GM12801 (cell line): ENCODE measurements at regions not wholly inside any gene's neighbourhood (a gene's known extent, or its start where the extent isn't known, plus 50 kb on each side); places are given as distances from the start of the nearest gene placed in this dataset.

Experiments
- TF ChIP-seq, protein P1 (sequence below): IDR thresholded peaks from one replicate; pipeline ENCODE4 v1.5.1; 2011; ENCODE audit warnings: control low read depth; ENCODE audit not compliant: insufficient read length; ENCODE audit errors: extremely low read depth

DNA sequence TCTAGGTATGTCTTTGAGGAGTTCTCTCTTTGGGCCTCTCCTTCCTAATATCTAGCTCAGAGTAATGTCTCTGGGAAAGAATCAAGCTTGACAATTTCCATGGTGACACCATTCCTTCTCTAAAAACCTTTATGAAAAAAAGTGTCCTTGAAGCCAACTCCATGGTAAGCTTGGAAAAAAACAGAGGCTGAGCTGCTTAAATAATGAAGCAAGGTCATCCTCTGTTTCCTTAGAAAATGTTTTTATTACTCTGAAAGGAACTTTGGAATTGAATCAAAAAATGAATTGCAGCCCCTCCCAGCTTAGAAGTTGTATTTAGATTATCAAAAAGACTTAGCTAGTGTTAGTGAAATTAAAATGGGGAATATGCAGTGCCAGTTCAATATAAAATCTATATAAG is 166.1 kb upstream of the KITLG start:
- TF ChIP-seq, protein P1, sequence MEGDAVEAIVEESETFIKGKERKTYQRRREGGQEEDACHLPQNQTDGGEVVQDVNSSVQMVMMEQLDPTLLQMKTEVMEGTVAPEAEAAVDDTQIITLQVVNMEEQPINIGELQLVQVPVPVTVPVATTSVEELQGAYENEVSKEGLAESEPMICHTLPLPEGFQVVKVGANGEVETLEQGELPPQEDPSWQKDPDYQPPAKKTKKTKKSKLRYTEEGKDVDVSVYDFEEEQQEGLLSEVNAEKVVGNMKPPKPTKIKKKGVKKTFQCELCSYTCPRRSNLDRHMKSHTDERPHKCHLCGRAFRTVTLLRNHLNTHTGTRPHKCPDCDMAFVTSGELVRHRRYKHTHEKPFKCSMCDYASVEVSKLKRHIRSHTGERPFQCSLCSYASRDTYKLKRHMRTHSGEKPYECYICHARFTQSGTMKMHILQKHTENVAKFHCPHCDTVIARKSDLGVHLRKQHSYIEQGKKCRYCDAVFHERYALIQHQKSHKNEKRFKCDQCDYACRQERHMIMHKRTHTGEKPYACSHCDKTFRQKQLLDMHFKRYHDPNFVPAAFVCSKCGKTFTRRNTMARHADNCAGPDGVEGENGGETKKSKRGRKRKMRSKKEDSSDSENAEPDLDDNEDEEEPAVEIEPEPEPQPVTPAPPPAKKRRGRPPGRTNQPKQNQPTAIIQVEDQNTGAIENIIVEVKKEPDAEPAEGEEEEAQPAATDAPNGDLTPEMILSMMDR = no peak

DNA sequence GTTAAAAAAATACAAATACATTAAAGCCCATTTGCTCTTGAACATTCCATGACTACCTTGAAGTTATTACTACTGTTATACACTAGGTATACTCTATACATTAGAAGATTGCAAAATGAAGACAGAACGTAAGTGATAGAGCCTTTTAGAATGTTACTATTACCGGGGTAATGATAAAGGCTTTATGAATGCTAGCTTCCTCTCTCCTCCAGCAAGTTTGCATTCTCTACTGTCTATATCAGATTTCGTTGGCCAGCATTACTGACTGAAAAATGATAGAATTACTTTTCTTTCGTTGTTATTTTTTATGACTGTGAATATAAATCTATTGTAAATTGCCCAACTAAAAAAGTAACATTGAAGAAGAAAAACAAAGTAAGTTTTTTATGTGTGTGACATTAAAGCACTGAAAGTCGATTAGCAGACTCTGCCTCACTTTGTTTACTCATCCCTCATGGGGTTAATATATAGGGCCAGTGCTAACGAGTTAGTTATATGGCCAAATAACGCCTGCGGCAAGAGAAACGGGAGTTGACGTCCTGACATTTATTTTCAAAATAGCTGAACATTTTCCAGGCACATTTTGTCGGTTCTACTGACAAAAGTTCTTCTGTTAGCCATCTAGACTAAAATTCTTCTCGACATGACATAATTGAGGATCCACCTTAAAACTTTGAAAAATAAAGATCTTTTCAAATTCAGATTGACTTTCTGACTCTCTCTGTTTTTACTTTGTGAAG is 163.8 kb upstream of the KITLG start:
- TF ChIP-seq, protein P1 = no peak

DNA sequence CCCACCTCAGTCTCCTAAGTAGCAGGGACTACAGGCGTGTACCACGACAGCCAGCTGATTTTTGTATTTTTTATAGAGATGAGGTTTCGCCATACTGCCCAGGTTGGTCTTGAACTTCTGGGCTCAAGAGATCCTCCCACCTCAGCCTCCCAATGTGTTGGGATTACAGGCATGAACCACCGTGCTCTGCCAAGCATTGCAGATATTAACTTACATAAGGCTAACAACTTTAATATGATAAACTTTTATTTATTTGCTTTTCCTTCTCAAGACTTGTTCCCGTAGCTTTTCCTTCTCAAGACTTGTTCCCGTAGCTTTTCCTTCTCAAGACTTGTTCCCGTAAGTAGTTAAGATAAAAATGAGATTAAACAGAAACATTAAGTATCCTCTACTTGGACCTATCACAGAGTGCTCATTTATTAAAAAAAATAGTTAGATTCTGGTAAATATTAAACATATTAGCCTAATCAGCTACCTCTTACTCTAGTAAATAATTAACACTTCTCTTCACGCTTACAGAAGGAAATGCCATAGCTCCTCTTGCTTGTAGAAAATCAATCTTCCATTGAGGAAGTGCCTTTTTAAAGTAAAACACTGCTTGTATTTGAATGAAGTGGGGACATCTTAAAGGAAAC is 157.7 kb upstream of the KITLG start:
- TF ChIP-seq, protein P1 = no peak

DNA sequence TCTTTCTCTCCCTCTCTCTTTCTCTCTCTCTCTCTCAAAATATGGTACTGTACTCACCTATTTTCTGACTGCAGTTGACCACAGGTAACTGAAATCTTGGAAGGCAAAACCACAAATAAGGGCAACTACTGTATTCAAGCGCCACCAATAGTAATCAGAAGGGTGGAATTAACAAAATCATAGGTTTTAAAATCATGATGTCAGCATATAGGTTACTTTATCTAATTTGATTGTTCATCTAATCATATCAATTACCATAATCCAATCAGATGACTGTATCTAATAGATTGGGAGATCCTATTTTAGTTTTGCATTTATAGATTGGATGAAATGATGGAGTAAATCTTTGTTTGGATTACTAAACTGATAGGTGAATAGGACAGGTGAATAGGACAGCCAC is 155.8 kb upstream of the KITLG start:
- TF ChIP-seq, protein P1 = no peak

DNA sequence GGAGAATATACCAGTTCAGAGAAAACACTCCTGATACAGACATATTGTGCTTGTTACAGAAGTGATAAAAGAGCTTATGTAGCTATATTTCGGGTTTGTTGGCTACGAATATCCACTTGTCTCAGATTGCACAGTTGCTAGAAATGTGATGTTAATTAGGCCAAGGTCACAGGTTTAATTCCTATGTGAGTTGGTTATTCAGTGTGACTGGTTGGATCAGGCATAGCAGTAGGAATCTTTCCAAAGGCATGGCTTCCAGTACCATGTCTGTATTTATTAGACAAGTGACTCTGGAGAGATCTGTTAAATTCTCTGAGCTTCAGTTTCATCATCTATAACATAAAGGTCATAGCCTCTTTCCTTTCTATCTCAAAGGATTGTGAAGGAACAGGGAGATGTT is 152.7 kb upstream of the KITLG start:
- TF ChIP-seq, protein P1 = no peak

DNA sequence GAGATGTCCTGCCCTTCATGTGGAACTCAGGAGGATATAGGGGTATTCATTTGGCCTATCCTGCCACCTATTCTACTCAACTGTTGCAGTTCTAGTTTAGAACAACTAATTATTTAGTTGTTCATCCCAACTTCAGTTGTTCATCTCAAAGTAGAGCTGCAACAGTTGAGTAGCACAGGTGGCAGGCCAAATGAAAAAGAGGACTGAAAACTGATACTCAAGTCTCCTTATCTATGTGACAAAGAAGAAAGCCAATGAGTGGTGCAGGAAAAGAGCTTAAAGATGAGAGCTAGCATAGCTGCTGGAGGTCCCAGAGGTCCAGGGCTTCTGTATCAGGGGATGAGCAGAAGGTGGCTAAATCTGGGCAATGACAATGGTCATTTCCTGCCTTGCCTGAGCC is 148.9 kb upstream of the KITLG start:
- TF ChIP-seq, protein P1 = no peak

DNA sequence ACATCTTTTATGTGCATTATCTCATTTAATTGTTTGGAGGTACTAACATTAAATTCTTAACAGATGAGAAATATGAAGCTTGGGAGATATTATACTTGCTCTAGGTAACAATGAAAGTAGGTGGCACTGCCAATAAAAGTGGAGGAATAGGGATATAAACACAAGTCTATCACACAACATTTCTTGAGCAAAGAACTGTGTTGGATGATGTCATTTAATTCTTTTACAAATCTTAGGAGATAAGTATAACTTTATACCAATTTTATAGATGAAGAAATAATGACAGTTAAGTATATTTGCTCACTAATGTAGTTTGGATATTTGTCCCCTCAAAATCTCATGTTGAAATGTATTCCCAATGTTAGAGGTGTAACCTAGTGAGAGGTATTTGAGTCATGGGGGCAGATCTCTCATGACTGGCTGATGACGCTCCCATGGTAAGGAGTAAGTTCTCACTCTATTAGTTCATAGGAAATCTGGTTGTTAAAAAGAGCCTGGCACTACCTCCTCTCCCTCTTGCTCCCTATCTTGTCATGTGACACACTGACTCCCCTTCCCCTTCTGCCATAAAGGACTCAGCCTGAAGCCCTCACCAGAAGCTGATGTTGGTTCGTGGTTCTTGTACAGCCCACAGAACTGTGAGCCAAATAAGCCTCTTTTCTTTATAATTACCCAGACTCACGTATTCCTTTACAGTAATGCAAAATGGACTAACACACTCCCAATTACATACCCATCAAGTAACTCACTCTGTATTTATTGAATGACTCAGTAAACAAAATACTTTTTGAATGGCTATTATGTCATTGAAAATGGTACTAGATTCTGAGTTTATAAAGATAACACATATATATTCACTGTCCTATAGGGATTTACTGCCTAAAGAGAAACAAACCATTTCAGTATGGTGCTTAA is 146.8 kb upstream of the KITLG start:
- TF ChIP-seq, protein P1 = no peak
